GM19035 (cell line): ENCODE measurements at regions not wholly inside any gene's neighbourhood (a gene's known extent, or its start where the extent isn't known, plus 50 kb on each side); places are given as distances from the start of the nearest gene placed in this dataset.

Experiments used
- ATAC-seq: cut with Tn5 transposase; IDR thresholded peaks from one replicate; pipeline ENCODE4 v1.9.1; 2021; ENCODE audit not compliant: unreplicated experiment

- ATAC-seq: no peak
These were observed 84.5 kb upstream of the FYN start for GRCh38 chr6:111957623-111958315.

- no peak for ATAC-seq
These were observed 85.3 kb upstream of the FYN start for GRCh38 chr6:111958534-111958933.

GRCh38 chr6:111959766-111960165, 86.5 kb upstream of the FYN start:
- ATAC-seq: no peak

- no peak for ATAC-seq
These were observed 86.8 kb upstream of the CCN6 start for GRCh38 chr6:111967131-111967530.

- no peak for ATAC-seq
These were observed 83.5 kb upstream of the CCN6 start for GRCh38 chr6:111970426-111970825.

- no peak for ATAC-seq
These were observed 82.6 kb upstream of the CCN6 start for GRCh38 chr6:111971181-111971841.

GRCh38 chr6:111971866-111972532, 81.9 kb upstream of the CCN6 start:
- ATAC-seq: no peak

- ATAC-seq: no peak
These were observed 81.2 kb upstream of the CCN6 start for GRCh38 chr6:111972745-111973117.

GRCh38 chr6:111973118-111973761, 80.7 kb upstream of the CCN6 start:
- no peak for ATAC-seq

GRCh38 chr6:111973927-111974639, 79.8 kb upstream of the CCN6 start:
- ATAC-seq: no peak

- no peak for ATAC-seq
These were observed 78.4 kb upstream of the CCN6 start for GRCh38 chr6:111975466-111975865.

GRCh38 chr6:111976139-111976538, 77.8 kb upstream of the CCN6 start:
- no peak for ATAC-seq

GRCh38 chr6:111978532-111979149, 75.3 kb upstream of the CCN6 start:
- no peak for ATAC-seq

GRCh38 chr6:111979633-111980032, 74.3 kb upstream of the CCN6 start:
- ATAC-seq: no peak

- no peak for ATAC-seq
These were observed 73.8 kb upstream of the CCN6 start for GRCh38 chr6:111980143-111980542.

- ATAC-seq: no peak
These were observed 72.7 kb upstream of the CCN6 start for GRCh38 chr6:111980971-111981840.

- no peak for ATAC-seq
These were observed 71.2 kb upstream of the CCN6 start for GRCh38 chr6:111982681-111983080.

GRCh38 chr6:111983193-111983592, 70.7 kb upstream of the CCN6 start:
- ATAC-seq: no peak

- no peak for ATAC-seq
These were observed 69.8 kb upstream of the CCN6 start for GRCh38 chr6:111984081-111984480.
